Fibroblast of gingiva (primary cell): ENCODE measurements at regions not wholly inside any gene's neighbourhood (a gene's known extent, or its start where the extent isn't known, plus 50 kb on each side); places are given as distances from the start of the nearest gene placed in this dataset.
"Not testable (repeated sequence)": the region's sequence is repeated elsewhere in the genome, so short reads cannot be mapped to it uniquely, and the experiment has no call there.

Experiments
- DNase-seq: peaks from one replicate; pipeline ENCODE4 v3.0.0-alpha.2; 2011; ENCODE audit warnings: low read depth

GRCh38 chr10:95137990-95138625, 55.9 kb upstream of the ACSM6 start:
- not testable (repeated sequence) for DNase-seq

DNA sequence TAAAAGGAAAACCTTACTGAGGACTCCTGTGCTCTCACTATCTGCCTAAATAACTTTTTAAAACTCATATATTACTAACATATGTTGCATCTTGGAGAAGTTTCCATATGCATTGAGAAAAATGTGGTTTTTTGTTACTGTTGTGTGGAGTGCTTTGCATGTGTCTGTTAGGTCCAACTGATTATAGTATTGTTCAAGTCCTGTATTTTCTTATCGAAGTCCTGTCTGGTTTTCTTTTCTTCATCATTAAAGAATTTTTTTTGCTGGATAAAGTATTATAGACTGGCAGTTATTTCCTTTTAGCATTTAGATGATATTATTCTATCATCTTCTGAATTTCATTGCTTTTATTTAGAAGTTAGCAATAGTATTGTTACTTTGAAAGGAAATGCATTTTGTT, 59.5 kb upstream of the ACSM6 start:
- no peak for DNase-seq

- no peak for DNase-seq
These were observed 60.0 kb upstream of the ACSM6 start for GRCh38 chr10:95133997-95134396.

DNA sequence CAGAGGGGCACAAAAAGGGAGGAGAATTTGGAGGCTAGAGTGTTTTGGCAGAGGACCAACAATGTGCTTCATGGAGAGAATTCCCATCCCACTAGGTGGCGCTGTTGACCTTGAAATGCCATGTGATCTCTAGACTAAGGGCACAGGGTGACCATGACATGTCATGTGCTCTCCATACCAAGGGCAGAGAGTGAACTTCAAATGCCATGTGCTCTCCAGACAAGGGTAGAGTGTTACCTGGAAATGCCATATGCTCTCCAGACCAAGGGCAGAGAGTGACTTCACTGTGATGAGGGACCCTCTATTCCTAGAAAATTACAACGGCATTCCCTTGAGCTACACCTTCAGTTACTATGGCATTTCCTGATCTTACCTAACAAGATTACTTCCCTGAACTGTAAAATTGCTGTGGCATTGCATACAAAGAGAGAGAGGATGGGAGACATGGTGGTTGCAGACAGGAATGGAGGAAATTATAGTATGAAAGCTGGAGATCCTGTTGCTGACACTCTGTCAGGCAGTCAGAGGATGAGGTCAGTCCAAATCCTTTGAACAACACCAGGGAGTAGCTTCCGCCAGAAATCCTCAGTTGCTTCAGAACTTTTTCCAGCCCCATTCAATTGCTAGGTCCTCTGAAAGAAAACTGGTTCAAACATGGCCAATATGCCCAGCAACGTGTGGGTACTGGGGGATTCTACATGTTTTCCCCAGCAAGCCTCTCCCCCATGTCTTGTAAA, 60.9 kb upstream of the ACSM6 start:
- DNase-seq, result peak; percentile 66

DNA sequence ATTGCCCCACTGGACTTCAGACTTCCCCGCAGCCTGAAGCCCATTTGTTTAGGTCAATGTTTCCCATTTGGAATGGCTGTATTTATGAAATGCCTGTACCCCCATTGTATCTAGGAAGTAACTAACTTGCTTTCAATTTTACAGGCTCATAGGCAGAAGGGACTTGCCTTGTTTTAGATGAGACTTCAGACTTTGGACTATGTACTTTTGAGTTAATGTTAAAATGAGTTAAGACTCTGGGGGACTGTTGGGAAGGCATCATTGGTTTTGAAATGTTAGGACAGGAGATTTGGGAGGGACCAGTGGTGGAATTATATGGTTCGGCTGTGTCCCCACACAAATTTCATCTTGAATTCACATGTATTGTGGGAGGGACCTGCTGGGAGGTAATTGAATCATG, 61.1 kb upstream of the CYP2C8 start:
- DNase-seq, result not testable (repeated sequence)

DNA sequence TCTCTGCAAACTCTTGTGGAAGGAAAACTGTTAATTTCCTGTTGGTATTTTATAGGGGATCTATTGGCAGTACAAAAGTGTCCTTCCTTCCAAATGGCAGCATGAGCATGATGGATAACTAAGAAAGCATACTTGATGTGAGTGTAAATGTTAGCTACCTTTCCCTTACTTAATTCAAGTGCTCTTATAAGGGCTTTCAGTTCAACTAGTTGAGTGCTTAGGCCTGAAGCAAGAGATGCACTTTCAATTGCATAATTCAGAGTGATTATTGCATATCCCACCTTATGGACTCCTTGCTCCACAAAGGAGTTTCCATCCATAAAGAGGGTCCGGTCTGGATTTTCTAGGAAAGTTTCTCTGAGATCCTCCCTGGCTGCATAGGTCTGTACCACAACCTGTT, 56.3 kb upstream of the CYP2C8 start:
- no peak for DNase-seq

- DNase-seq, result no peak
These were observed 53.4 kb upstream of the CYP2C8 start for GRCh38 chr10:95122736-95123135.

DNA sequence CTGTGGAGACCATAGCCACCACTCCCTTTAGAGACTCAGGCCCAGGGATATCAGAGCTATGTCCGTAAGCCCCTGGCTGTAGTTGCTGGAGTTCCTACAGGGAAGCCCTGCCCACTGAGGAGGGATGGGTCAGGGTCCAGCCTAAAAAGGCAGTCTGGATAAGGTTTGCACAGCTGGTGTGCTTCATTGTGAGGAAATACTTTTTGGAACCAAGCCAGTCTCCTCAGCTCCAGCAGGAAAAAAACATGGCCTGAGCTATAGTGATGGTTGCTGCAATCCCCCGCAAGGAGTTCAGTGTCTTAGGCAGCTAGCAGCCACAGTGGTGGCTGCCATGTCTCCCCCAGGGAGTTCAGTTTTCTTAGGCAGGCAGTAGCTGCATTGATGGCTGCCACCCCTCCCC, 52.6 kb upstream of the CYP2C8 start:
- DNase-seq, result peak; percentile 4
